ENCODE measurements at regions not wholly inside any gene's neighbourhood (a gene's known extent, or its start where the extent isn't known, plus 50 kb on each side); places are given as distances from the start of the nearest gene placed in this dataset.

GRCh38 chr13:33671560-33671959, 146.4 kb upstream of the RFC3 start:
- TF ChIP-seq POLR2A (IDR thresholded peaks at IDR 0.05) (no peak), CTCF (IDR thresholded peaks at IDR 0.05) (no peak)
